Breast epithelium (tissue), 3 donors: ENCODE measurements at regions not wholly inside any gene's neighbourhood (a gene's known extent, or its start where the extent isn't known, plus 50 kb on each side); places are given as distances from the start of the nearest gene placed in this dataset.

Experiments
- POLR2A ChIP-seq: fragments of 450-650 bp; IDR thresholded peaks from one replicate; pipeline ENCODE4 v1.6.1; 2016; ENCODE audit warnings: antibody characterized with exemption, mild to moderate bottlenecking, moderate library complexity
- POLR2AphosphoS5 ChIP-seq, 3 donors: sonication (generic); formaldehyde crosslinking; IDR thresholded peaks; one replicate each; pipeline ENCODE4 v1.6.1; 2017; ENCODE audit warnings: antibody characterized with exemption in 3 of 3
- TF ChIP-seq, protein P1 (sequence below), 3 donors: fragments of 450-650 bp; IDR thresholded peaks; one replicate each; pipeline ENCODE4 v1.5.1; 2016 to 2017; ENCODE audit warnings: antibody characterized with exemption in 3 of 3, mild to moderate bottlenecking in 3 of 3, moderate library complexity in 3 of 3

DNA sequence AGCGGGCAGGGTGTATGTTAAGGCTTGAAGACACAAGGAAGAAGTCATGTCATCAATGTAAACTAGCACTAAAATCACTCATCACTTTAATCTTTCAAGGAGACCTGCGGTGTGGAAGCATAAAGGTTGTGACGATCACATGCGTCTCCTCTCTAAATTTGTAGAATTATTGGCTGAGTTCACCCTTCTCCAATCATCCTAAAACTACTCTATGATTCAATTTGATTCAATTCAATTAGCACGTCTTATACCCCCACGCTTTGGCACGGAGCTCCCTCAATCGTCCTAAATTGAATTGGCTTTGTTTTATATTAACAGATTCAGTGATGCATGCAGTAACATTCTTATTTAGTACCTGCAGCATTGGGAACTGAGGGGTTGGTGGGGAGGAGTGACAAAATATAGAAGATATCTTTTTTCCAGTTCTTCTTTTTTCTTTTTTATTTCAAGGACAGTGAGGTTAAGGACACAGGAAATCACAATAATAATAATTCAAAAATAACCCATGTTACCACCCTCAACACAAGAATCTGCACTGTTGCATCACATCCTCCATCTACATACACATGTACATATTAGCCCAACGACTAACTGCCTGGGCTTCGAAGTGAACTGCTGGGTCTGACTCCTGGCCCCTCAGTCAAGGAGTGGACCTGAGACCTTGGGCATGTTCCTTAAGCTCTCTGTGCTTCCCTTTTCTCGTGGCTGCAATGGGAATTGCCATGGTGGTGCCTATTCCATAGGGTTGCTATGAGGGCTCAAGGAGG lies 86.5 kb downstream of the LSM5 start:
- TF ChIP-seq, protein P1, sequence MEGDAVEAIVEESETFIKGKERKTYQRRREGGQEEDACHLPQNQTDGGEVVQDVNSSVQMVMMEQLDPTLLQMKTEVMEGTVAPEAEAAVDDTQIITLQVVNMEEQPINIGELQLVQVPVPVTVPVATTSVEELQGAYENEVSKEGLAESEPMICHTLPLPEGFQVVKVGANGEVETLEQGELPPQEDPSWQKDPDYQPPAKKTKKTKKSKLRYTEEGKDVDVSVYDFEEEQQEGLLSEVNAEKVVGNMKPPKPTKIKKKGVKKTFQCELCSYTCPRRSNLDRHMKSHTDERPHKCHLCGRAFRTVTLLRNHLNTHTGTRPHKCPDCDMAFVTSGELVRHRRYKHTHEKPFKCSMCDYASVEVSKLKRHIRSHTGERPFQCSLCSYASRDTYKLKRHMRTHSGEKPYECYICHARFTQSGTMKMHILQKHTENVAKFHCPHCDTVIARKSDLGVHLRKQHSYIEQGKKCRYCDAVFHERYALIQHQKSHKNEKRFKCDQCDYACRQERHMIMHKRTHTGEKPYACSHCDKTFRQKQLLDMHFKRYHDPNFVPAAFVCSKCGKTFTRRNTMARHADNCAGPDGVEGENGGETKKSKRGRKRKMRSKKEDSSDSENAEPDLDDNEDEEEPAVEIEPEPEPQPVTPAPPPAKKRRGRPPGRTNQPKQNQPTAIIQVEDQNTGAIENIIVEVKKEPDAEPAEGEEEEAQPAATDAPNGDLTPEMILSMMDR (IDR thresholded peaks at IDR 0.05), result no peak
- TF ChIP-seq POLR2AphosphoS5 (IDR thresholded peaks at IDR 0.05), result no peak
- no peak for TF ChIP-seq POLR2A
